ENCODE measurements at regions not wholly inside any gene's neighbourhood (a gene's known extent, or its start where the extent isn't known, plus 50 kb on each side); places are given as distances from the start of the nearest gene placed in this dataset.

GRCh38 chr13:99658261-99658991 lies 157.2 kb downstream of the TM9SF2 start:
- DNase-seq, result peak; percentile 38

- no peak for DNase-seq
Observed at GRCh38 chr13:99657848-99658260, 156.6 kb downstream of the TM9SF2 start.

- DNase-seq, result no peak
Observed at GRCh38 chr13:99656844-99657381, 155.6 kb downstream of the TM9SF2 start.

GRCh38 chr13:99656092-99656745 lies 154.9 kb downstream of the TM9SF2 start:
- DNase-seq, result peak; percentile 20

GRCh38 chr13:99655351-99656091 lies 154.2 kb downstream of the TM9SF2 start:
- no peak for DNase-seq

GRCh38 chr13:99654076-99654475 lies 152.8 kb downstream of the TM9SF2 start:
- no peak for DNase-seq

- no peak for DNase-seq
Observed at GRCh38 chr13:99653526-99653925, 152.3 kb downstream of the TM9SF2 start.

GRCh38 chr13:99652901-99653300 lies 151.6 kb downstream of the TM9SF2 start:
- no peak for DNase-seq

GRCh38 chr13:99652141-99652540 lies 150.9 kb downstream of the TM9SF2 start:
- DNase-seq, result no peak

GRCh38 chr13:99651016-99651415 lies 149.7 kb downstream of the TM9SF2 start:
- no peak for DNase-seq

GRCh38 chr13:99650410-99650809 lies 149.1 kb downstream of the TM9SF2 start:
- DNase-seq, result no peak

- DNase-seq, result no peak
Observed at GRCh38 chr13:99648927-99649326, 147.7 kb downstream of the TM9SF2 start.

- no peak for DNase-seq
Observed at GRCh38 chr13:99648066-99648665, 146.9 kb downstream of the TM9SF2 start.

GRCh38 chr13:99647596-99647985 lies 146.3 kb downstream of the TM9SF2 start:
- DNase-seq, result no peak

GRCh38 chr13:99646866-99647595 lies 145.8 kb downstream of the TM9SF2 start:
- DNase-seq, result no peak

- DNase-seq, result no peak
Observed at GRCh38 chr13:99642841-99643240, 141.6 kb downstream of the TM9SF2 start.

GRCh38 chr13:99642006-99642405 lies 140.7 kb downstream of the TM9SF2 start:
- DNase-seq, result no peak

GRCh38 chr13:99640260-99640659 lies 139.0 kb downstream of the TM9SF2 start:
- no peak for DNase-seq

GRCh38 chr13:99639126-99639525 lies 137.9 kb downstream of the TM9SF2 start:
- no peak for DNase-seq

GRCh38 chr13:99636728-99637353 lies 135.6 kb downstream of the TM9SF2 start:
- no peak for DNase-seq

GRCh38 chr13:99636306-99636705 lies 135.0 kb downstream of the TM9SF2 start:
- DNase-seq, result no peak

- no peak for DNase-seq
Observed at GRCh38 chr13:99634672-99635071, 133.4 kb downstream of the TM9SF2 start.

Data from NCI-H524 treated with DMSO at 0.1 percent for 48 hours (cell line).